ENCODE measurements at regions not wholly inside any gene's neighbourhood (a gene's known extent, or its start where the extent isn't known, plus 50 kb on each side); places are given as distances from the start of the nearest gene placed in this dataset.

DNA sequence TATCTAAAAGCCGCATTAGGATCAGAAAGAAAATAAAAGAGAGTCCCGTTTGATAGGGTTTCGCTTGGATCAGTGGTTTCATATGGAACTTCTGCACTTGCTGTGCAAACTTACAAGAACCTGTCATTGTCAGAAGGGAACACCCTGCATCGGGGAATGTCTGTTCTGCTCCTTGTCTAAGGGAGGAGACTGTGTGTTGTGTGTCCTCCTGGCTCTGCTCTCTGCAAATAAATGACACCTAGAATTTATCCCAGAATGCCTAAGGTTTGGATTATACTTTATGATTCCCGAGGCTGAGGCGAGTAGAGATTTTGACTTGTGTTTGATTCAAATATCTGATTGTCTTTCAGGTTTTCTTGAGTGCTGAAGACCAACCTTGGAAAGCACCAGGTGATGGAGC lies 785.1 kb downstream of the GALR1 start:
- TF ChIP-seq POLR2A (IDR thresholded peaks at IDR 0.05) = no peak
- TF ChIP-seq, protein P1, sequence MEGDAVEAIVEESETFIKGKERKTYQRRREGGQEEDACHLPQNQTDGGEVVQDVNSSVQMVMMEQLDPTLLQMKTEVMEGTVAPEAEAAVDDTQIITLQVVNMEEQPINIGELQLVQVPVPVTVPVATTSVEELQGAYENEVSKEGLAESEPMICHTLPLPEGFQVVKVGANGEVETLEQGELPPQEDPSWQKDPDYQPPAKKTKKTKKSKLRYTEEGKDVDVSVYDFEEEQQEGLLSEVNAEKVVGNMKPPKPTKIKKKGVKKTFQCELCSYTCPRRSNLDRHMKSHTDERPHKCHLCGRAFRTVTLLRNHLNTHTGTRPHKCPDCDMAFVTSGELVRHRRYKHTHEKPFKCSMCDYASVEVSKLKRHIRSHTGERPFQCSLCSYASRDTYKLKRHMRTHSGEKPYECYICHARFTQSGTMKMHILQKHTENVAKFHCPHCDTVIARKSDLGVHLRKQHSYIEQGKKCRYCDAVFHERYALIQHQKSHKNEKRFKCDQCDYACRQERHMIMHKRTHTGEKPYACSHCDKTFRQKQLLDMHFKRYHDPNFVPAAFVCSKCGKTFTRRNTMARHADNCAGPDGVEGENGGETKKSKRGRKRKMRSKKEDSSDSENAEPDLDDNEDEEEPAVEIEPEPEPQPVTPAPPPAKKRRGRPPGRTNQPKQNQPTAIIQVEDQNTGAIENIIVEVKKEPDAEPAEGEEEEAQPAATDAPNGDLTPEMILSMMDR (IDR thresholded peaks at IDR 0.05) = no peak
- TF ChIP-seq POLR2AphosphoS5 (IDR thresholded peaks at IDR 0.05; ENCODE audit: insufficient read depth in 1 of 2, low read depth in 1 of 2) = no peak

DNA sequence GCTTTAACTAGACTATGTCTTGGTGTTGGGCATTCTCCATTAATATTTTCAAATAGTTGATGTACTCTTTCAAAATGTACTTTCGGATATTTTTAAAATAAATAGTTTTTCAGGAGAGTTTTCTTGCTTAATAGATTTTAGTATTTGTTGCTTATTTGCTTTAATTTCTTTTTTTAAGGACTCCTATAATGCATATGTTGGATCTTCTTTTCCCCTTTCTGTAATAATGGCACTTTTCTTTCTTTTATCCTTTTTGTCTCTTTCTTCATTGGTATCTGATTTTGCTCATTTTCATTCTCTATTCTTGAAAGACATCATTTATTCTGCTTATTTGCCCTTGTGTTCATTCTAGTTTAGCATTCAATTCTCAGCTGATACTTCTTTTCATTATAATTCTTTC lies 791.6 kb downstream of the GALR1 start:
- intact Hi-C loops (cut with DNase I) = no loop called here
- H3K4me3 ChIP-seq = no peak overlapping the region
- DNase-seq (ENCODE audit: extremely low spot score in 2 of 2) = no peak
- no peak overlapping the region for H3K27ac ChIP-seq
- H3K36me3 ChIP-seq = no peaks in the 10 kb centered on the region
- TF ChIP-seq POLR2A (IDR thresholded peaks at IDR 0.05) (no peak), POLR2AphosphoS5 (IDR thresholded peaks at IDR 0.05; ENCODE audit: insufficient read depth in 1 of 2, low read depth in 1 of 2) (no peak)
- TF ChIP-seq, protein P1 (IDR thresholded peaks at IDR 0.05) = no peak
- H3K4me1 ChIP-seq = no peaks in the 10 kb centered on the region
- no peaks in the 10 kb centered on the region for H3K27me3 ChIP-seq
- no peaks in the 10 kb centered on the region for H3K9me3 ChIP-seq

More for the DNA sequence above, 785.1 kb downstream of the GALR1 start:
- intact Hi-C loops (cut with DNase I) = no loop called here
- Histone ChIP-seq H3K27ac (no peak overlapping the region), H3K4me3 (no peak overlapping the region), H3K27me3 (no peaks in the 10 kb centered on the region), H3K4me1 (no peaks in the 10 kb centered on the region), H3K36me3 (no peaks in the 10 kb centered on the region), H3K9me3 (no peaks in the 10 kb centered on the region)
- no peak for DNase-seq (ENCODE audit: extremely low spot score in 2 of 2)

DNA sequence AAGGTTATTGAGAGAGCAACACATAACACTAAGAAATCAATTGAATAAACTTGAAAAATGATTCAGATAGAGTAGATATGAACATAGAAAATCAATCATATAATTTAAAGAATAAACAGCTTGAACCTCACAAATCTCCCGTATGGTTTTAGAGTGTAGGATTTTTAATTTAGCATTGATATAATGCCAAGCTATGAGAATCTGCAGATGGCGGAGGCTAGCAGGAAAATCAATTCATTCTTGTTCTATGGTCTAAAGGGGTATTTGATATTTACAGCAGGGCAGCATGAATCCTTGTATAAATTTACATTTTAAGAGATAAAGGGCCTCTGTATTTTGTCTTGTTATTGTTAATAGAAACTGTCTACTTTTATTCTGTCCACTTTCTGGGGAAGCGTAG lies 797.0 kb downstream of the GALR1 start:
- H3K27ac ChIP-seq = no peak overlapping the region
- TF ChIP-seq, protein P1 (IDR thresholded peaks at IDR 0.05) = no peak
- H3K27me3 ChIP-seq = no peaks in the 10 kb centered on the region
- no peaks in the 10 kb centered on the region for H3K36me3 ChIP-seq
- H3K4me3 ChIP-seq = no peak overlapping the region
- intact Hi-C loops (cut with DNase I) = no loop called here
- DNase-seq (ENCODE audit: extremely low spot score in 2 of 2) = no peak
- no peaks in the 10 kb centered on the region for H3K4me1 ChIP-seq
- no peaks in the 10 kb centered on the region for H3K9me3 ChIP-seq

DNA sequence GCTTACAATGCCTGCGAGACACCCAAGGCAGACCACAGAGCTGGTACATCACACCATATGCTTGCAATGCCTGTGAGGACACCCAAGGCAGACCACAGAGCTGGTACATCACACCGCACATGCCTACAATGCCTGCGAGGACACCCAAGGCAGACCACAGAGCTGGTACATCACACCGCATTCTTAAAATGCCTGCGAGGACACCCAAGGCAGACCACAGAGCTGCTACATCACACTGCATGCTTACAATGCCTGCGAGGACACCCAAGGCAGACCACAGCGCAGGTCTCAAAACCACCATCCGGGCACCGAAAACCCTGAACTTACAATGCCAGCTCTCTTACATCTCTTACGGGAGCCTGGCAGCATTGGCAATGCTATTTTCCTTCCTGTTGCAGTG lies 799.6 kb downstream of the GALR1 start:
- no peak overlapping the region for H3K4me3 ChIP-seq
- intact Hi-C loops (cut with DNase I) = no loop called here
- no peaks in the 10 kb centered on the region for H3K36me3 ChIP-seq
- no peaks in the 10 kb centered on the region for H3K27me3 ChIP-seq
- H3K27ac ChIP-seq = no peak overlapping the region
- H3K4me1 ChIP-seq = no peaks in the 10 kb centered on the region
- no peak for DNase-seq (ENCODE audit: extremely low spot score in 2 of 2)
- no peaks in the 10 kb centered on the region for H3K9me3 ChIP-seq
- TF ChIP-seq POLR2AphosphoS5 (IDR thresholded peaks at IDR 0.05; ENCODE audit: insufficient read depth in 1 of 2, low read depth in 1 of 2) = no peak

DNA sequence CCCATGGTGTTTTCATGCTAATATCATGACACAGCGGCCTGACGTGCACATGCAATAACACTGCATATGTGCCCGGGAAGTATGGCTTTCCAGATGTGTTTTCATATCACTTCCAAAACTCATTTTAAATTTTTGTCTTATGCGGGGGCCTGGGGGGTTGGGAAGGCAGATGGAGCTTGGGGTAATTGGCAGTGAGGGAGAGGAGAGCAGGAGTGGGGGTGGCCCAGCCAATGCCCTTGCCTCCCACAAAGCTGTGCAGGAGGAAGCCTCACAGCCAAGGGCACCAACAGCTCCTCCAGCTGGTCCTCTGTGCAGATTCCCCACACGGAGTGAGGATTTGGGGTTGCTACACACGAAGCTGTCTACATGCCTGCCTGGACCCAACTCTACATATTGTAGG lies 805.2 kb downstream of the GALR1 start:
- intact Hi-C loops (cut with DNase I) = no loop called here
- no peak overlapping the region for H3K27ac ChIP-seq

More for the DNA sequence above, 805.2 kb downstream of the GALR1 start:
- no peak for DNase-seq (ENCODE audit: extremely low spot score in 2 of 2)
- H3K4me1 ChIP-seq = no peaks in the 10 kb centered on the region
- no peaks in the 10 kb centered on the region for H3K36me3 ChIP-seq
- TF ChIP-seq POLR2AphosphoS5 (IDR thresholded peaks at IDR 0.05; ENCODE audit: insufficient read depth in 1 of 2, low read depth in 1 of 2) = no peak
- TF ChIP-seq, protein P1 (IDR thresholded peaks at IDR 0.05) = no peak
- no peak for TF ChIP-seq POLR2A (IDR thresholded peaks at IDR 0.05)
- H3K9me3 ChIP-seq = no peaks in the 10 kb centered on the region
- H3K4me3 ChIP-seq = no peak overlapping the region
- H3K27me3 ChIP-seq = no peaks in the 10 kb centered on the region

Measured in vagina (tissue), 2 donors.